Fibroblast of villous mesenchyme (primary cell): ENCODE measurements at regions not wholly inside any gene's neighbourhood (a gene's known extent, or its start where the extent isn't known, plus 50 kb on each side); places are given as distances from the start of the nearest gene placed in this dataset.

Experiments
- DNase-seq: peaks from one replicate; pipeline ENCODE4 v3.0.0-alpha.2; 2010; ENCODE audit warnings: low read depth
- H3K4me3 ChIP-seq: 2 replicates; pipeline ENCODE4 v1.5.1; 2011; ENCODE audit warnings: low read depth, mild to moderate bottlenecking, low read length
- TF ChIP-seq, protein P1 (sequence below): IDR thresholded peaks from 2 replicates; pipeline ENCODE4 v1.5.1; 2012; ENCODE audit warnings: low read depth, mild to moderate bottlenecking, low read length; ENCODE audit not compliant: insufficient read depth

DNA sequence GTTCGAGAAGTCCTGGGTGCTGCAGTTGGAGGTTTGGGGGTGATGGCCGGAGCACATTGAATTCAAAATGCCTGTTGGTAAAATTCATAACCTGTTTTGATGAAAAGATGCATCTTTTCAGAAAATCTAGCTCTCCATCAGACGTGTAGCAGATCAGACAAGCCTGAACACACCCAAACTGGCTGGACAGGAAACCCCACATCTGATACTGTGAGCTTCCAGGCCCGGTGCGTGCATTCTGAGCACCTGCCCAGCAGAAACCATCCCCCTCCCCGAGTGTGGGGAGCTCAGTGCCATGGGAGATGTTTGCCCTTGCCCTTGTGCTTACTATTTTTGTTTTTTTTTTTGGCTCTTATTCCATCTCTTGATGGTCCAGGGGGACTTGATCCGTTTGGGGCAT is 417.1 kb downstream of the TCERG1L start:
- TF ChIP-seq, protein P1, sequence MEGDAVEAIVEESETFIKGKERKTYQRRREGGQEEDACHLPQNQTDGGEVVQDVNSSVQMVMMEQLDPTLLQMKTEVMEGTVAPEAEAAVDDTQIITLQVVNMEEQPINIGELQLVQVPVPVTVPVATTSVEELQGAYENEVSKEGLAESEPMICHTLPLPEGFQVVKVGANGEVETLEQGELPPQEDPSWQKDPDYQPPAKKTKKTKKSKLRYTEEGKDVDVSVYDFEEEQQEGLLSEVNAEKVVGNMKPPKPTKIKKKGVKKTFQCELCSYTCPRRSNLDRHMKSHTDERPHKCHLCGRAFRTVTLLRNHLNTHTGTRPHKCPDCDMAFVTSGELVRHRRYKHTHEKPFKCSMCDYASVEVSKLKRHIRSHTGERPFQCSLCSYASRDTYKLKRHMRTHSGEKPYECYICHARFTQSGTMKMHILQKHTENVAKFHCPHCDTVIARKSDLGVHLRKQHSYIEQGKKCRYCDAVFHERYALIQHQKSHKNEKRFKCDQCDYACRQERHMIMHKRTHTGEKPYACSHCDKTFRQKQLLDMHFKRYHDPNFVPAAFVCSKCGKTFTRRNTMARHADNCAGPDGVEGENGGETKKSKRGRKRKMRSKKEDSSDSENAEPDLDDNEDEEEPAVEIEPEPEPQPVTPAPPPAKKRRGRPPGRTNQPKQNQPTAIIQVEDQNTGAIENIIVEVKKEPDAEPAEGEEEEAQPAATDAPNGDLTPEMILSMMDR: no peak
- no peak overlapping the region for H3K4me3 ChIP-seq
- no peak for DNase-seq

DNA sequence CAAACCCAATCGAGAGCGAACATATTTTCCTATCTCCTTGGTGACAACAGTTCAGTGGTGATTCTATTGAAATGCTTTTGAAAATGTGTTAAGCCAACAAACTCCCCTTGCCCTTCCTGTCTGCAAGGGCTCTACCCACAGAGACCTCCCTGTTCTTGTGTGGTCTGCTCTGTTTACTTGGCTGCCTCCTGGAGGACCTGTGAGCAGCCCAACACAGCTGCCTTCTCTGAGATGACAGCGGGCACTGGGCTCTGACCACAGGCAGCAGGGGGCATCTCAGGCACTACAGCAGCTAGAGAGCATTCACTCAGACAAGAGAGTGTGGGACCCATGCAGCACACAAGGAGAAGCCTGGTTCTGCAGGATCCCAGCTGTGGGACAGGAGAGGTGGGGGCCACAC is 416.4 kb downstream of the TCERG1L start:
- H3K4me3 ChIP-seq: no peak overlapping the region
- no peak for DNase-seq
- TF ChIP-seq, protein P1: no peak

DNA sequence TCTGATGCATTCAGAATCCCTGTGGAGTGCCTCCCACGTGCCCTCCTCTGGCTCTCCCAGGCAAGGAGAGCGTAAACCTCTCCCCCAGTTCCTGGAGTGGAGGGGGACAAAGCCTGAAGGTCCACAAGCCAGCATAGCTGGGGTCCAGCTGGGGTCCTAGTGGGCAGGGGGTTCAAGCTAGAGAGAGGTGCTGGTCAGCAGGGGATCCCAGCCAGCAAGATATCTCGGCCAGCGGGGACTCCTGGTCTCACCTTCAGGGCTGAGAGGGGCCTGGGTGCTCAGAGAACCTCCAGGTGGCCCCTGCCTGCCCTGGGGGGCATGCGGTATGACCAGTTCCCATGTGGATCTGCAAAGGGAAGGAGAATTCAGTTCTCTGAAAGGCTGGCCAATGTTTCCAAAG is 413.7 kb downstream of the TCERG1L start:
- DNase-seq: no peak
- H3K4me3 ChIP-seq: no peak overlapping the region
- TF ChIP-seq, protein P1: no peak

DNA sequence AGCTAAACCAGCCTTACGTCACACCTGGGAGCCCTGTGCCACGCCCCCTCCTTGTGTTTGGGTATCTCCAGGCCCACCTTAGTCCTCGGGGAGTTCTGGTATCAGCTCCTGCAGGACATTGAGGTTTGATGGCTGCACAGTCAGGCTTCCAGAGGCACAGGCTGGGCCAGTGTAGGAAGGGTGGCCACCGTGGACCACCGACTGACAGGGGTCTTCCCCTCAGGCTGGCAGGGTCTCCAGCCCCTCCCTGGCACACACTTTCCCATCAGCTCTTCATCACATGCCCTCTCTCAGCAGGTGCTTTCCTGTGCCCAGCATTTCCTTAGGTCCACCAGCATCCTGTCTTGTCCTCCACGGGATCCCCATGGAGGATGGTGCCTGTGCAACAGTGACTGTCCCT is 413.1 kb downstream of the TCERG1L start:
- H3K4me3 ChIP-seq: no peak overlapping the region
- TF ChIP-seq, protein P1: no peak
- no peak for DNase-seq

DNA sequence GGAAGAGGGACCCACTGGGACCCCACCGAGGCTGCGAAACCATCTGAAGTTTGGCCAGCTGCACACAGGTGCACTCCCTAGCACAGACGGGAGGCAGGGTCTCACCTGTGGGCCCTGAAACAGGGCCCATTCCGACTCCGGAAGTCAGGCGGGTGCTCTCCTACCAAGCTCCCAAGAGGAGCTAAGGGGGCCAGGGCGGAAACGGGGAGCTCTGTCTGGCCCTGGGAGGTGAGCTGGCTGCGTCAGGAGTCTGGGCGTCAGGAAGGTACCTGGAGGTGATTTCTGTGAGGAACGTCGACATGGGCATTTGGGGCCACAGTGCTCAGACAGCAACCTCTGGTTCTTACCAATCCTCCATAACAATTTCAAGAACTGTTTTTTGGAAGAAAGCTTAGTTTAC is 411.7 kb downstream of the TCERG1L start:
- no peak for DNase-seq
- H3K4me3 ChIP-seq: no peak overlapping the region
- TF ChIP-seq, protein P1: no peak

DNA sequence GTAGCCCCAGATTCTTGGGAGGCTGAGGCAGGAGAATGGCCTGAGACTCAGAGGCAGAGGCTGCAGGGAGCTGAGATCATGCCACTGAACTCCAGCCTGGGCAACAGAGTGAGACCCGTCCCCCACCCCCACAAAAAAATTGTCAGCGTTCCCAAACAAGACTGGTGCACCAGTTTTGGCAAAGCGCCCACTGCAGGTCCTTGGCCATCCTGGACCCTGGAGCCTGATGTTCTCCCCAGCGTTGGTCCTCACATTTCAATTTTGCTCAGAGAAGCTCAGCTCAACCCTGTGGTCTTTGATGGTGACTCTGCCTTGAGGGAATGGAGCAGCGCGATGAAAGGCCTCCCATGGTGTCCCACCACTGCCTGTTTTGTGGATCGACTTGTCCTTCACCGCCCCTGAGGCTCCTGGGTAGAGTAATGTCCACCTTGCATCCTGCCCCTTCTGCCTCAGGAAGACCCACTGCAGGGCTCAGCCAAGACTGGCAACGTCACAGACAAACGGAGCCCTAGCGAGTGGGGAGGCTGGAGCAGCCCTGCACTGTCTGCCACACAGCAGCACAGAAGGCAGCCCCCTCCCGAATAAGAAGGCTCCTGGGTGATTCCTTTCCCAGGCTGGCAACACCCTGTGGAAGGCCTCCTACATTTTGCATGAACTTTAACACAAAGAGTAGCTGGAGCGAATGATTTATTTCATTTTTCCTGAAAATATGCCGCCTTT is 410.9 kb downstream of the TCERG1L start:
- TF ChIP-seq, protein P1: no peak
- no peak overlapping the region for H3K4me3 ChIP-seq
- DNase-seq: no peak
